Right atrium auricular region (tissue), 2 donors: ENCODE measurements at regions not wholly inside any gene's neighbourhood (a gene's known extent, or its start where the extent isn't known, plus 50 kb on each side); places are given as distances from the start of the nearest gene placed in this dataset.

ENCODE experiments used
- DNase-seq: peaks from one replicate; pipeline ENCODE4 v3.0.0-alpha.2; 2019; ENCODE audit warnings: low spot score
- H3K27ac ChIP-seq, 2 donors: fragments of 200-600 bp; sonication (generic); 1 replicate in 1 of 2; 2 replicates in 1 of 2; pipeline ENCODE4 v1.5.1; 2016 to 2019
- H3K27me3 ChIP-seq, 2 donors: fragments of 200-600 bp; sonication (generic); one replicate each; pipeline versions ENCODE4 v1.5.1 to v1.6.0; 2017 to 2019
- H3K36me3 ChIP-seq: fragments of 200-600 bp; sonication (generic); one replicate; pipeline ENCODE4 v1.5.1; 2016
- H3K4me1 ChIP-seq, 2 donors: fragments of 200-600 bp; sonication (generic); one replicate each; pipeline versions ENCODE4 v1.5.1 to v1.6.0; 2017 to 2019
- H3K4me3 ChIP-seq, 2 donors: fragments of 200-600 bp; sonication (generic); 1 replicate in 1 of 2; 2 replicates in 1 of 2; pipeline ENCODE4 v1.5.1; 2017 to 2019; ENCODE audit warnings: mild to moderate bottlenecking in 1 of 2, moderate library complexity in 1 of 2
- H3K9me3 ChIP-seq, 2 donors: fragments of 200-600 bp; sonication (generic); one replicate each; pipeline ENCODE4 v1.5.1; 2019
- CTCF ChIP-seq, 2 donors: fragments of 200-600 bp; sonication (generic); IDR thresholded peaks; one replicate each; pipeline ENCODE4 v1.5.1; 2019; ENCODE audit warnings: antibody characterized with exemption in 2 of 2

- Histone ChIP-seq H3K36me3 (no peaks in the 10 kb centered on the region), H3K4me1 (no peaks in the 10 kb centered on the region), H3K4me3 (no peak overlapping the region), H3K27ac (no peak overlapping the region), H3K9me3 (no peaks in the 10 kb centered on the region), H3K27me3 (no peaks in the 10 kb centered on the region)
- TF ChIP-seq CTCF (IDR thresholded peaks at IDR 0.05): no peak
- no peak for DNase-seq
Observed at GRCh38 chr9:38253200-38253599, 139.3 kb upstream of the ALDH1B1 start.

GRCh38 chr9:38251036-38251860, 141.3 kb upstream of the ALDH1B1 start:
- H3K4me3 ChIP-seq: no peak overlapping the region
- no peak for DNase-seq
- H3K27me3 ChIP-seq: no peaks in the 10 kb centered on the region
- H3K36me3 ChIP-seq: no peaks in the 10 kb centered on the region
- H3K27ac ChIP-seq: no peak overlapping the region
- no peak for TF ChIP-seq CTCF (IDR thresholded peaks at IDR 0.05)
- H3K9me3 ChIP-seq: no peaks in the 10 kb centered on the region
- H3K4me1 ChIP-seq: no peaks in the 10 kb centered on the region

GRCh38 chr9:38250279-38251035, 142.0 kb upstream of the ALDH1B1 start:
- Histone ChIP-seq H3K4me3 (no peak overlapping the region), H3K9me3 (no peaks in the 10 kb centered on the region), H3K4me1 (no peaks in the 10 kb centered on the region), H3K36me3 (no peaks in the 10 kb centered on the region), H3K27ac (no peak overlapping the region), H3K27me3 (no peaks in the 10 kb centered on the region)
- no peak for DNase-seq
- TF ChIP-seq CTCF (IDR thresholded peaks at IDR 0.05): no peak

GRCh38 chr9:38249587-38250210, 142.8 kb upstream of the ALDH1B1 start:
- Histone ChIP-seq H3K27me3 (no peaks in the 10 kb centered on the region), H3K9me3 (no peaks in the 10 kb centered on the region), H3K36me3 (no peaks in the 10 kb centered on the region), H3K4me3 (no peak overlapping the region), H3K27ac (no peak overlapping the region), H3K4me1 (no peaks in the 10 kb centered on the region)
- TF ChIP-seq CTCF (IDR thresholded peaks at IDR 0.05): no peak
- no peak for DNase-seq

GRCh38 chr9:38249049-38249448, 143.5 kb upstream of the ALDH1B1 start:
- Histone ChIP-seq H3K4me3 (no peak overlapping the region), H3K27me3 (no peaks in the 10 kb centered on the region), H3K9me3 (no peaks in the 10 kb centered on the region), H3K4me1 (no peaks in the 10 kb centered on the region), H3K36me3 (no peaks in the 10 kb centered on the region), H3K27ac (no peak overlapping the region)
- TF ChIP-seq CTCF (IDR thresholded peaks at IDR 0.05): no peak
- no peak for DNase-seq
